B cell (primary cell): ENCODE measurements at regions not wholly inside any gene's neighbourhood (a gene's known extent, or its start where the extent isn't known, plus 50 kb on each side); places are given as distances from the start of the nearest gene placed in this dataset.

Experiments used
- ATAC-seq: fragments of 200-7000 bp; cut with Tn5 transposase; one replicate; pipeline ENCODE4 v1.10.0; 2021; ENCODE audit warnings: low read depth, mild to moderate bottlenecking, moderate number of reproducible peaks, moderate library complexity
- CTCF ChIA-PET: fragments of 350-600 bp; sonication (Branson Sonifier 250); formaldehyde crosslinking; loops from one replicate; lab custom pipeline; 2021; ENCODE audit warnings: antibody characterized with exemption, inconsistent platforms; lab: Charles Lee
- POLR2A ChIA-PET: fragments of 350-600 bp; sonication (Branson Sonifier 250); formaldehyde crosslinking; loops from one replicate; lab custom pipeline; 2021; ENCODE audit warnings: antibody characterized with exemption; lab: Charles Lee
- DNase-seq: peaks from one replicate; pipeline ENCODE4 v3.0.0; 2013
- H2AFZ ChIP-seq: 2 replicates; pipeline ENCODE4 v1.6.1; 2012; ENCODE audit warnings: mild to moderate bottlenecking, low read depth, low read length; ENCODE audit not compliant: insufficient read depth, poor library complexity, severe bottlenecking
- H3K27ac ChIP-seq, 2 donors: 1 replicate in 1 of 2; 2 replicates in 1 of 2; pipeline ENCODE4 v1.5.1; 2012 to 2013; ENCODE audit warnings: low read length in 2 of 2, mild to moderate bottlenecking in 2 of 2, moderate library complexity in 1 of 2
- H3K27me3 ChIP-seq, 4 experiments: fragments of 200-600 bp in 1 of 4; sonication (generic) in 1 of 4; replicated peaks in 1 of 4; 1 replicate in 2 of 4; 2 replicates in 2 of 4; pipeline versions ENCODE4 v1.6.1 to v1.7.0; 2013 to 2016; ENCODE audit warnings: low read length in 3 of 4, mild to moderate bottlenecking in 2 of 4, mixed read lengths in 1 of 4, moderate library complexity in 1 of 4; ENCODE audit not compliant: insufficient read depth in 4 of 4, control insufficient read depth in 3 of 4; ENCODE audit errors: control extremely low read depth in 1 of 4
- H3K36me3 ChIP-seq, 2 experiments: replicated peaks in 1 of 2; 1 replicate in 1 of 2; 2 replicates in 1 of 2; pipeline versions ENCODE4 v1.6.1 to v1.7.1; 2013; ENCODE audit warnings: low read length in 1 of 2; ENCODE audit not compliant: insufficient read depth in 2 of 2, control insufficient read depth in 1 of 2; ENCODE audit errors: control extremely low read depth in 1 of 2, extremely low read depth in 1 of 2
- H3K4me1 ChIP-seq, 2 donors: fragments of 200-600 bp in 1 of 2; sonication (generic) in 1 of 2; 1 replicate in 1 of 2; 2 replicates in 1 of 2; pipeline versions ENCODE4 v1.5.1 to v1.6.1; 2013 to 2017; ENCODE audit warnings: low read length in 2 of 2; ENCODE audit not compliant: control insufficient read depth in 2 of 2, insufficient read depth in 2 of 2
- H3K4me2 ChIP-seq: replicated peaks from 2 replicates; pipeline ENCODE3; 2012; ENCODE audit warnings: mild to moderate bottlenecking, low read depth, low read length; ENCODE audit not compliant: poor library complexity, severe bottlenecking
- H3K4me3 ChIP-seq, 5 experiments: fragments of 200-600 bp in 1 of 5; sonication (generic) in 1 of 5; 1 replicate in 3 of 5; 2 replicates in 2 of 5; pipeline versions ENCODE4 v1.5.1 to v1.7.0; 2011 to 2016; ENCODE audit warnings: low read length in 4 of 5, mild to moderate bottlenecking in 4 of 5, low read depth in 2 of 5, control low read depth in 1 of 5, moderate library complexity in 1 of 5; ENCODE audit not compliant: insufficient read depth in 1 of 5; ENCODE audit errors: control extremely low read depth in 1 of 5, extremely low read depth in 1 of 5
- H3K79me2 ChIP-seq: fragments of 200-600 bp; sonication (generic); one replicate; pipeline ENCODE4 v1.6.0; 2016; ENCODE audit warnings: low read length; ENCODE audit not compliant: control insufficient read depth, insufficient read depth
- H3K9ac ChIP-seq: fragments of 200-600 bp; sonication (generic); 2 replicates; pipeline ENCODE4 v1.6.1; 2017; ENCODE audit warnings: mild to moderate bottlenecking, low read length, moderate library complexity
- H3K9me3 ChIP-seq, 3 donors: one replicate each; pipeline versions ENCODE4 v1.6.1 to v1.7.1; 2013; ENCODE audit warnings: low read length in 2 of 3; ENCODE audit not compliant: control insufficient read depth in 2 of 3, insufficient read depth in 1 of 3; ENCODE audit errors: control extremely low read depth in 1 of 3
- H4K20me1 ChIP-seq: 2 replicates; pipeline ENCODE4 v1.6.0; 2012; ENCODE audit warnings: mild to moderate bottlenecking, low read length; ENCODE audit not compliant: insufficient read depth, control insufficient read depth, poor library complexity, severe bottlenecking
- H3K27ac Mint-ChIP-seq: one replicate; pipeline ENCODE4 v1.8.0; 2021; ENCODE audit warnings: mixed read lengths
- H3K27me3 Mint-ChIP-seq: one replicate; pipeline ENCODE4 v1.8.0; 2021; ENCODE audit warnings: mixed read lengths
- H3K4me1 Mint-ChIP-seq: one replicate; pipeline ENCODE4 v1.8.0; 2021; ENCODE audit warnings: mixed read lengths
- H3K4me3 Mint-ChIP-seq: one replicate; pipeline ENCODE4 v1.8.0; 2021; ENCODE audit warnings: mixed read lengths
- H3K9me3 Mint-ChIP-seq: one replicate; pipeline ENCODE4 v1.8.0; 2022; ENCODE audit warnings: mixed read lengths; ENCODE audit not compliant: insufficient read depth
- EZH2 ChIP-seq: IDR thresholded peaks from 2 replicates; pipeline ENCODE4 v1.6.1; 2012; ENCODE audit warnings: borderline replicate concordance, low read depth, mild to moderate bottlenecking, moderate library complexity, low read length; ENCODE audit not compliant: insufficient read depth, poor library complexity, severe bottlenecking
- WGBS: methylation state at CpG from one replicate; pipeline ENCODE4 v1.1.5; 2013; ENCODE audit warnings: missing lambda C conversion rate; ENCODE audit not compliant: insufficient coverage; 5-methylcytosine and 5-hydroxymethylcytosine counted together
- intact Hi-C: fragments of 100-400 bp; cut with micrococcal nuclease; formaldehyde crosslinking; loops from one replicate; pipeline ENCODE4 v1.10.0; 2022
- TF ChIP-seq, protein P1 (sequence below): fragments of 200-600 bp; IDR thresholded peaks from one replicate; pipeline ENCODE4 v1.8.0; 2022; ENCODE audit warnings: antibody characterized with exemption, mild to moderate bottlenecking

DNA sequence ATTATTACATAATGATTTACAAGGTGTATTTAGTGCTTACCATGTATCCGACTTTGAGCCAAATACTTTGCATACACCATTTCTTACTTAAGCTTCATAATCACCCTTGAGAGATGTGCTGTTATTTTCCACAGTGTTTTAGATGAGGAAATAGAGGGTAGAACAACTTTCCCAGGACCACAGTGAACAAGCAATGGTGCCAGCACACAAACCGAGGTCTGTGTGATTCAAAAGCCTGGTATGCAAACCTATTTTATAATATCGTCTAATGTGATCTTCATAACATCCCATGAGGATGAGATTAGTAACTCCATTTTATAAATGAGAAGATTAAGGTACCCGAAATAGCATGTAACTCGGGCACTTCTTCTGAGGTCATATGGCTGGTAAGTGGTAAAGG is 294.7 kb downstream of the NSG2 start:
- Histone ChIP-seq H3K4me2 (no peak overlapping the region), H4K20me1 (no peaks in the 10 kb centered on the region), H2AFZ (no peak overlapping the region), H3K36me3 (no peaks in the 10 kb centered on the region), H3K27ac (no peak overlapping the region), H3K4me1 (no peaks in the 10 kb centered on the region), H3K9me3 (peaks cover 0 to 13% (median 0%) of the 10 kb centered on the region in 3 donors), H3K79me2 (no peaks in the 10 kb centered on the region), H3K4me3 (no peak overlapping the region), H3K9ac (no peak overlapping the region), H3K27me3 (peaks cover 0 to 8% (median 2%) of the 10 kb centered on the region in 4 experiments)
- peaks cover 31% of the 10 kb centered on the region for H3K27me3 Mint-ChIP-seq
- ATAC-seq (no peak), DNase-seq (no peak)
- ChIA-PET CTCF (no interaction called here), POLR2A (no interaction called here)
- no CpG with 5 or more reads among the region's 5 CpGs for WGBS
- H3K4me1 Mint-ChIP-seq: no peaks in the 10 kb centered on the region
- no peak overlapping the region for H3K27ac Mint-ChIP-seq
- H3K4me3 Mint-ChIP-seq: no peak overlapping the region
- H3K9me3 Mint-ChIP-seq: no peaks in the 10 kb centered on the region
- intact Hi-C loops: no loop called here
- TF ChIP-seq EZH2: no peak
- TF ChIP-seq, protein P1, sequence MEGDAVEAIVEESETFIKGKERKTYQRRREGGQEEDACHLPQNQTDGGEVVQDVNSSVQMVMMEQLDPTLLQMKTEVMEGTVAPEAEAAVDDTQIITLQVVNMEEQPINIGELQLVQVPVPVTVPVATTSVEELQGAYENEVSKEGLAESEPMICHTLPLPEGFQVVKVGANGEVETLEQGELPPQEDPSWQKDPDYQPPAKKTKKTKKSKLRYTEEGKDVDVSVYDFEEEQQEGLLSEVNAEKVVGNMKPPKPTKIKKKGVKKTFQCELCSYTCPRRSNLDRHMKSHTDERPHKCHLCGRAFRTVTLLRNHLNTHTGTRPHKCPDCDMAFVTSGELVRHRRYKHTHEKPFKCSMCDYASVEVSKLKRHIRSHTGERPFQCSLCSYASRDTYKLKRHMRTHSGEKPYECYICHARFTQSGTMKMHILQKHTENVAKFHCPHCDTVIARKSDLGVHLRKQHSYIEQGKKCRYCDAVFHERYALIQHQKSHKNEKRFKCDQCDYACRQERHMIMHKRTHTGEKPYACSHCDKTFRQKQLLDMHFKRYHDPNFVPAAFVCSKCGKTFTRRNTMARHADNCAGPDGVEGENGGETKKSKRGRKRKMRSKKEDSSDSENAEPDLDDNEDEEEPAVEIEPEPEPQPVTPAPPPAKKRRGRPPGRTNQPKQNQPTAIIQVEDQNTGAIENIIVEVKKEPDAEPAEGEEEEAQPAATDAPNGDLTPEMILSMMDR: no peak

DNA sequence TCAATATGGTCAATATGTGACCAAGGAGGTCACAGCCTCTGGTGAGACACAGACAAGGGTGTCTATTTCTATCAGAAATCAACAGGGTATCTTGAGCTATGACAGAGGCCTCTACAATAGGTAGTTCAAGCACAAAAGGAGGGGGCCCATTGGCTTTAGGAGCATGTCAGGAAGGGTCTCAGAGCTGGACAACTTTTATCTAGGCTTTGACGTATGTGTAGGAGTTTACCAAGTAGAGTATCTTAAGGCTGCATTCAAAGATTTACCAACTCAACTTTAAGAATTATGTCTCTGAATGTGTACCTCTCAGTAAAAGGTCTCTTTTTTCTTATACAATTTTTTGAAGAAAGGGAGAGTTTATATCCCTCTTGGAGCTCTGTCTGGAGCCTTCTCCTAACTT is 297.2 kb downstream of the NSG2 start:
- intact Hi-C loops: no loop called here
- Histone ChIP-seq H3K9ac (no peak overlapping the region), H3K79me2 (no peaks in the 10 kb centered on the region), H3K4me2 (no peak overlapping the region), H2AFZ (no peak overlapping the region), H3K4me3 (no peak overlapping the region), H4K20me1 (no peaks in the 10 kb centered on the region), H3K9me3 (peaks cover 0 to 9% (median 0%) of the 10 kb centered on the region in 3 donors), H3K27me3 (no peaks in the 10 kb centered on the region), H3K27ac (no peak overlapping the region), H3K36me3 (no peaks in the 10 kb centered on the region), H3K4me1 (no peaks in the 10 kb centered on the region)
- ATAC-seq: no peak
- no peaks in the 10 kb centered on the region for H3K9me3 Mint-ChIP-seq
- POLR2A ChIA-PET: no interaction called here
- CTCF ChIA-PET: no interaction called here
- peaks cover 12% of the 10 kb centered on the region for H3K27me3 Mint-ChIP-seq
- no peak overlapping the region for H3K27ac Mint-ChIP-seq
- no peak for TF ChIP-seq EZH2
- TF ChIP-seq, protein P1: no peak
- DNase-seq: no peak
- WGBS: no CpG with 5 or more reads among the region's 1 CpG
- H3K4me1 Mint-ChIP-seq: no peaks in the 10 kb centered on the region
- no peak overlapping the region for H3K4me3 Mint-ChIP-seq
